ENCODE measurements at regions not wholly inside any gene's neighbourhood (a gene's known extent, or its start where the extent isn't known, plus 50 kb on each side); places are given as distances from the start of the nearest gene placed in this dataset.

DNA sequence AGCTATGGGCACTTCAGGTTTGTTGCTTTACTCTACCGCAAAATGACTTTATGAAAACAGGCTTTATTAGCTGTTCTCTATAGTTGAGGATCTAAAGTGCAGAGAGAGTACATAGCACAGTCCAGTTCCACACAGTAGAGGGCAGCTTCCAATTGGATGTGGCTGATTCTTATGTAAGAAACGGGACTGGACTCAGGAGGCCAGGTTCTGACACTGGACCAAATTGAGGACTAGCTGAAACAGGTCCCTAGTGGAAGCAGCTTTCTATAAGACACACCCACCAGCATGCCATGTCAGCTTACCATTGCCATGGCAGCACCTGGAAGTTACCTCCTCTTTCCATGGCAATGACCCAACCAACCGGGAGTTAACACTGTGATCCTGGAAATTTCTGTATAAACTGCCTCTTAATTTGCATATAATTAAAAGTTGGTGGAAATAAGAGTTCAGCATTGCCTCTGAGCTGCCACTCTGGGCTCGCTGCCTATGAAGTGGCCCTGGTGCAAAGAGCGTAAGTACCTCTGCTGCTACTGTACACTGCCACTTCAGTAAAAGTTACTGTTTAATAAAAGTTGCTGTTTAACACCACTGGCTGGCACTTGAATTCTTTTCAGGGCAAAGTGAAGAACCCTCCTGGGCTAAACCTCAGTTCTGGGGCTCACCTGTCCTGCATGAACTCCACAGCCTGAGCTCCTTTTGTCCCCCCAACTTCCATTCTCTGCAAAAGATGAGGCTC lies 211.9 kb upstream of the SLC10A2 start:
- Histone ChIP-seq H3F3A (ENCODE audit: insufficient read depth, low read length) (no peaks in the 10 kb centered on the region), H3K9me3 (ENCODE audit: low read length) (no peaks in the 10 kb centered on the region), H3K27me3 (ENCODE audit: insufficient read depth, low read length) (no peaks in the 10 kb centered on the region), H4K20me1 (ENCODE audit: insufficient read depth, low read length) (no peaks in the 10 kb centered on the region), H3K4me1 (ENCODE audit: insufficient read depth, low read length, severe bottlenecking) (no peaks in the 10 kb centered on the region), H3K4me3 (ENCODE audit: low read depth, low read length, poor library complexity, severe bottlenecking) (no peak overlapping the region), H3K4me2 (ENCODE audit: low read length) (no peak overlapping the region), H3K9ac (ENCODE audit: low read length) (no peak overlapping the region), H3K27ac (ENCODE audit: low read depth, low read length, poor library complexity, severe bottlenecking) (no peak overlapping the region), H2AFZ (ENCODE audit: low read length) (no peak overlapping the region), H3K36me3 (ENCODE audit: insufficient read depth, low read length) (no peaks in the 10 kb centered on the region), H3K9me2 (ENCODE audit: low read depth, low read length) (no peaks in the 10 kb centered on the region; the same call in 1 of the 2 replicates), H3K79me2 (ENCODE audit: insufficient read depth, low read length) (no peaks in the 10 kb centered on the region)
- TF ChIP-seq, protein P1, sequence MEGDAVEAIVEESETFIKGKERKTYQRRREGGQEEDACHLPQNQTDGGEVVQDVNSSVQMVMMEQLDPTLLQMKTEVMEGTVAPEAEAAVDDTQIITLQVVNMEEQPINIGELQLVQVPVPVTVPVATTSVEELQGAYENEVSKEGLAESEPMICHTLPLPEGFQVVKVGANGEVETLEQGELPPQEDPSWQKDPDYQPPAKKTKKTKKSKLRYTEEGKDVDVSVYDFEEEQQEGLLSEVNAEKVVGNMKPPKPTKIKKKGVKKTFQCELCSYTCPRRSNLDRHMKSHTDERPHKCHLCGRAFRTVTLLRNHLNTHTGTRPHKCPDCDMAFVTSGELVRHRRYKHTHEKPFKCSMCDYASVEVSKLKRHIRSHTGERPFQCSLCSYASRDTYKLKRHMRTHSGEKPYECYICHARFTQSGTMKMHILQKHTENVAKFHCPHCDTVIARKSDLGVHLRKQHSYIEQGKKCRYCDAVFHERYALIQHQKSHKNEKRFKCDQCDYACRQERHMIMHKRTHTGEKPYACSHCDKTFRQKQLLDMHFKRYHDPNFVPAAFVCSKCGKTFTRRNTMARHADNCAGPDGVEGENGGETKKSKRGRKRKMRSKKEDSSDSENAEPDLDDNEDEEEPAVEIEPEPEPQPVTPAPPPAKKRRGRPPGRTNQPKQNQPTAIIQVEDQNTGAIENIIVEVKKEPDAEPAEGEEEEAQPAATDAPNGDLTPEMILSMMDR (IDR thresholded peaks at IDR 0.05; ENCODE audit: low read length): no peak
- TF ChIP-seq EZH2 (IDR thresholded peaks at IDR 0.05; ENCODE audit: borderline replicate concordance, low read length): no peak

DNA sequence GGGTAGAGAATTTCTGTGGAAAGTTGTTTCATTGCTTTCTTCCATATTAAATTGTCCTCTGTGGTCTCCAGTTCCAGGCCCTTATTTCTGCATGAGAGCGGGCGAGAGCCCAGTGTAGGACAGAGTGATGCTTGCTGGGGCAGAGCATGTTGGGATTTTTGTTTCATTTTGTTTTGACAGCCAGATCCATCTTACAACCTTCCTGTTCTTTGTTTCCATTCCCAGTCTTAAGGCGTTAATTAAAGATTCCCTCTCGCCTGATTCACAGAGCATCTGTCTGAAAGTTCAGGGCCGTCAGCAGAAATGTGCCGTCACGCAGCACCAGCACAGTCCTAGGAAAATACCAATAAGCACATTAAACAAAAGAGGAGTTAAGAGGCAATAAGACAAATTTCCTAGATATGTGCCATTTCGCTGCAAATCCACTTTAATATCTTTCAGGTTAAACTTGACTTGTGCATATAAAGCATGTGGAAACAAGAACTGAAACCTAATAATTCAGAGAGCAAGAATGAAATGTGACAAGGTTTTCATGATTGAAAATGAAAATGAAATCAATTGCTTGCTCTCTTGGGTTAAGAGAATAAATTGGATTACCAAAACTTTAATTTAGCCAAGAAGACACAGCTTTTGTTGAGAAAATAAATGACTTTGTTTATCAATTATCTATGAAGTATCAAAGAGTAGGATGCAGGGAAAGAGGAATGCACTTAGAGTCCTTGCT lies 210.7 kb upstream of the SLC10A2 start:
- Histone ChIP-seq H3K9ac (ENCODE audit: low read length) (no peak overlapping the region), H3K4me2 (ENCODE audit: low read length) (no peak overlapping the region), H4K20me1 (ENCODE audit: insufficient read depth, low read length) (no peaks in the 10 kb centered on the region), H3K4me3 (ENCODE audit: low read depth, low read length, poor library complexity, severe bottlenecking) (no peak overlapping the region), H3K79me2 (ENCODE audit: insufficient read depth, low read length) (no peaks in the 10 kb centered on the region), H3K27me3 (ENCODE audit: insufficient read depth, low read length) (no peaks in the 10 kb centered on the region), H3K9me3 (ENCODE audit: low read length) (no peaks in the 10 kb centered on the region), H3K9me2 (ENCODE audit: low read depth, low read length) (no peaks in the 10 kb centered on the region; the same call in 1 of the 2 replicates), H2AFZ (ENCODE audit: low read length) (no peak overlapping the region), H3K36me3 (ENCODE audit: insufficient read depth, low read length) (no peaks in the 10 kb centered on the region), H3F3A (ENCODE audit: insufficient read depth, low read length) (no peaks in the 10 kb centered on the region), H3K27ac (ENCODE audit: low read depth, low read length, poor library complexity, severe bottlenecking) (no peak overlapping the region), H3K4me1 (ENCODE audit: insufficient read depth, low read length, severe bottlenecking) (no peaks in the 10 kb centered on the region)
- TF ChIP-seq EZH2 (IDR thresholded peaks at IDR 0.05; ENCODE audit: borderline replicate concordance, low read length): no peak
- TF ChIP-seq, protein P1 (IDR thresholded peaks at IDR 0.05; ENCODE audit: low read length): no peak

DNA sequence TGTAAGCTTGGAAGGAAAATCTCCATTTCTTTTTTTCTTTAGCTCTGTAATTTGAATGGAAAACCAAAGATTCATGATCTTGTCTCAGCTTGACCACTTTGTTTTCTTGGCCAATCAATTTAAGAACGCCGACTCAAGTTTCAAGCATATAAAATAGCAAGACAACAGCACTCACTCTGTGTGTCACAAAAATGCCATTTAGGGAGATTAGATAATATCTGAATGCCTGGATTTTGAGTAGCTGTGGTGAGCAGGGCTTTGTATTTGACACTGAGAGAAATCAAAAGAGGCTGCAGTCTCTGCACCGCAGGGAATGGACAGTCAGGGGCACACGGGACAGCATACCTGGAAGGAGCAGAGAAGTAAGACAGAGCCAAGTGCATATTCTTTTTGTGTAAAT lies 209.5 kb upstream of the SLC10A2 start:
- TF ChIP-seq, protein P1 (IDR thresholded peaks at IDR 0.05; ENCODE audit: low read length): no peak

More for the DNA sequence above, 209.5 kb upstream of the SLC10A2 start:
- Histone ChIP-seq H3K4me2 (ENCODE audit: low read length) (no peak overlapping the region), H3F3A (ENCODE audit: insufficient read depth, low read length) (no peaks in the 10 kb centered on the region), H3K4me3 (ENCODE audit: low read depth, low read length, poor library complexity, severe bottlenecking) (no peak overlapping the region), H3K9ac (ENCODE audit: low read length) (no peak overlapping the region), H3K27ac (ENCODE audit: low read depth, low read length, poor library complexity, severe bottlenecking) (no peak overlapping the region), H4K20me1 (ENCODE audit: insufficient read depth, low read length) (no peaks in the 10 kb centered on the region), H2AFZ (ENCODE audit: low read length) (no peak overlapping the region), H3K9me3 (ENCODE audit: low read length) (no peaks in the 10 kb centered on the region), H3K79me2 (ENCODE audit: insufficient read depth, low read length) (no peaks in the 10 kb centered on the region), H3K36me3 (ENCODE audit: insufficient read depth, low read length) (no peaks in the 10 kb centered on the region), H3K9me2 (ENCODE audit: low read depth, low read length) (no peaks in the 10 kb centered on the region; the same call in 1 of the 2 replicates), H3K27me3 (ENCODE audit: insufficient read depth, low read length) (no peaks in the 10 kb centered on the region), H3K4me1 (ENCODE audit: insufficient read depth, low read length, severe bottlenecking) (no peaks in the 10 kb centered on the region)
